B cell (primary cell): ENCODE measurements at regions not wholly inside any gene's neighbourhood (a gene's known extent, or its start where the extent isn't known, plus 50 kb on each side); places are given as distances from the start of the nearest gene placed in this dataset.

ENCODE experiments used
- ATAC-seq: fragments of 200-7000 bp; cut with Tn5 transposase; one replicate; pipeline ENCODE4 v1.10.0; 2021; ENCODE audit warnings: low read depth, mild to moderate bottlenecking, moderate number of reproducible peaks, moderate library complexity
- CTCF ChIA-PET: fragments of 350-600 bp; sonication (Branson Sonifier 250); formaldehyde crosslinking; loops from one replicate; lab custom pipeline; 2021; ENCODE audit warnings: antibody characterized with exemption, inconsistent platforms; lab: Charles Lee
- POLR2A ChIA-PET: fragments of 350-600 bp; sonication (Branson Sonifier 250); formaldehyde crosslinking; loops from one replicate; lab custom pipeline; 2021; ENCODE audit warnings: antibody characterized with exemption; lab: Charles Lee
- DNase-seq: peaks from one replicate; pipeline ENCODE4 v3.0.0; 2013
- H2AFZ ChIP-seq: 2 replicates; pipeline ENCODE4 v1.6.1; 2012; ENCODE audit warnings: mild to moderate bottlenecking, low read depth, low read length; ENCODE audit not compliant: insufficient read depth, poor library complexity, severe bottlenecking
- H3K27ac ChIP-seq, 2 donors: 1 replicate in 1 of 2; 2 replicates in 1 of 2; pipeline ENCODE4 v1.5.1; 2012 to 2013; ENCODE audit warnings: low read length in 2 of 2, mild to moderate bottlenecking in 2 of 2, moderate library complexity in 1 of 2
- H3K27me3 ChIP-seq, 4 experiments: fragments of 200-600 bp in 1 of 4; sonication (generic) in 1 of 4; replicated peaks in 1 of 4; 1 replicate in 2 of 4; 2 replicates in 2 of 4; pipeline versions ENCODE4 v1.6.1 to v1.7.0; 2013 to 2016; ENCODE audit warnings: low read length in 3 of 4, mild to moderate bottlenecking in 2 of 4, mixed read lengths in 1 of 4, moderate library complexity in 1 of 4; ENCODE audit not compliant: insufficient read depth in 4 of 4, control insufficient read depth in 3 of 4; ENCODE audit errors: control extremely low read depth in 1 of 4
- H3K36me3 ChIP-seq, 2 experiments: replicated peaks in 1 of 2; 1 replicate in 1 of 2; 2 replicates in 1 of 2; pipeline versions ENCODE4 v1.6.1 to v1.7.1; 2013; ENCODE audit warnings: low read length in 1 of 2; ENCODE audit not compliant: insufficient read depth in 2 of 2, control insufficient read depth in 1 of 2; ENCODE audit errors: control extremely low read depth in 1 of 2, extremely low read depth in 1 of 2
- H3K4me1 ChIP-seq, 2 donors: fragments of 200-600 bp in 1 of 2; sonication (generic) in 1 of 2; 1 replicate in 1 of 2; 2 replicates in 1 of 2; pipeline versions ENCODE4 v1.5.1 to v1.6.1; 2013 to 2017; ENCODE audit warnings: low read length in 2 of 2; ENCODE audit not compliant: control insufficient read depth in 2 of 2, insufficient read depth in 2 of 2
- H3K4me2 ChIP-seq: replicated peaks from 2 replicates; pipeline ENCODE3; 2012; ENCODE audit warnings: mild to moderate bottlenecking, low read depth, low read length; ENCODE audit not compliant: poor library complexity, severe bottlenecking
- H3K4me3 ChIP-seq, 5 experiments: fragments of 200-600 bp in 1 of 5; sonication (generic) in 1 of 5; 1 replicate in 3 of 5; 2 replicates in 2 of 5; pipeline versions ENCODE4 v1.5.1 to v1.7.0; 2011 to 2016; ENCODE audit warnings: low read length in 4 of 5, mild to moderate bottlenecking in 4 of 5, low read depth in 2 of 5, control low read depth in 1 of 5, moderate library complexity in 1 of 5; ENCODE audit not compliant: insufficient read depth in 1 of 5; ENCODE audit errors: control extremely low read depth in 1 of 5, extremely low read depth in 1 of 5
- H3K79me2 ChIP-seq: fragments of 200-600 bp; sonication (generic); one replicate; pipeline ENCODE4 v1.6.0; 2016; ENCODE audit warnings: low read length; ENCODE audit not compliant: control insufficient read depth, insufficient read depth
- H3K9ac ChIP-seq: fragments of 200-600 bp; sonication (generic); 2 replicates; pipeline ENCODE4 v1.6.1; 2017; ENCODE audit warnings: mild to moderate bottlenecking, low read length, moderate library complexity
- H3K9me3 ChIP-seq, 3 donors: one replicate each; pipeline versions ENCODE4 v1.6.1 to v1.7.1; 2013; ENCODE audit warnings: low read length in 2 of 3; ENCODE audit not compliant: control insufficient read depth in 2 of 3, insufficient read depth in 1 of 3; ENCODE audit errors: control extremely low read depth in 1 of 3
- H4K20me1 ChIP-seq: 2 replicates; pipeline ENCODE4 v1.6.0; 2012; ENCODE audit warnings: mild to moderate bottlenecking, low read length; ENCODE audit not compliant: insufficient read depth, control insufficient read depth, poor library complexity, severe bottlenecking
- H3K27ac Mint-ChIP-seq: one replicate; pipeline ENCODE4 v1.8.0; 2021; ENCODE audit warnings: mixed read lengths
- H3K27me3 Mint-ChIP-seq: one replicate; pipeline ENCODE4 v1.8.0; 2021; ENCODE audit warnings: mixed read lengths
- H3K4me1 Mint-ChIP-seq: one replicate; pipeline ENCODE4 v1.8.0; 2021; ENCODE audit warnings: mixed read lengths
- H3K4me3 Mint-ChIP-seq: one replicate; pipeline ENCODE4 v1.8.0; 2021; ENCODE audit warnings: mixed read lengths
- H3K9me3 Mint-ChIP-seq: one replicate; pipeline ENCODE4 v1.8.0; 2022; ENCODE audit warnings: mixed read lengths; ENCODE audit not compliant: insufficient read depth
- CTCF ChIP-seq: fragments of 200-600 bp; IDR thresholded peaks from one replicate; pipeline ENCODE4 v1.8.0; 2022; ENCODE audit warnings: antibody characterized with exemption, mild to moderate bottlenecking
- EZH2 ChIP-seq: IDR thresholded peaks from 2 replicates; pipeline ENCODE4 v1.6.1; 2012; ENCODE audit warnings: borderline replicate concordance, low read depth, mild to moderate bottlenecking, moderate library complexity, low read length; ENCODE audit not compliant: insufficient read depth, poor library complexity, severe bottlenecking
- WGBS: methylation state at CpG from one replicate; pipeline ENCODE4 v1.1.5; 2013; ENCODE audit warnings: missing lambda C conversion rate; ENCODE audit not compliant: insufficient coverage; 5-methylcytosine and 5-hydroxymethylcytosine counted together
- intact Hi-C: fragments of 100-400 bp; cut with micrococcal nuclease; formaldehyde crosslinking; loops from one replicate; pipeline ENCODE4 v1.10.0; 2022

- no peaks in the 10 kb centered on the region for H3K4me1 Mint-ChIP-seq
- DNase-seq, result no peak
- Histone ChIP-seq H3K27ac (no peak overlapping the region), H3K4me3 (no peak overlapping the region), H3K27me3 (no peaks in the 10 kb centered on the region), H3K9me3 (no peaks in the 10 kb centered on the region), H3K4me2 (no peak overlapping the region), H3K9ac (no peak overlapping the region), H3K36me3 (no peaks in the 10 kb centered on the region), H2AFZ (no peak overlapping the region), H4K20me1 (no peaks in the 10 kb centered on the region), H3K4me1 (no peaks in the 10 kb centered on the region), H3K79me2 (no peaks in the 10 kb centered on the region)
- intact Hi-C loops, result no loop called here
- no peak for ATAC-seq
- WGBS, result 87% methylated on average over 6 of the region's 6 CpGs
- no peak for TF ChIP-seq CTCF
- TF ChIP-seq EZH2, result no peak
- no peak overlapping the region for H3K27ac Mint-ChIP-seq
- POLR2A ChIA-PET, result no interaction called here
- H3K9me3 Mint-ChIP-seq, result no peaks in the 10 kb centered on the region
- no peaks in the 10 kb centered on the region for H3K27me3 Mint-ChIP-seq
- CTCF ChIA-PET, result no interaction called here
- no peak overlapping the region for H3K4me3 Mint-ChIP-seq
Measured at GRCh38 chr5:175261037-175261436, 182.9 kb downstream of the DRD1 start.

- H3K36me3 ChIP-seq, result no peaks in the 10 kb centered on the region
- no peaks in the 10 kb centered on the region for H3K79me2 ChIP-seq
- ATAC-seq (no peak), DNase-seq (no peak)
- intact Hi-C loops, result no loop called here
- no peaks in the 10 kb centered on the region for H4K20me1 ChIP-seq
- Mint-ChIP-seq H3K4me1 (no peaks in the 10 kb centered on the region), H3K27me3 (no peaks in the 10 kb centered on the region), H3K27ac (no peak overlapping the region), H3K9me3 (no peaks in the 10 kb centered on the region), H3K4me3 (no peak overlapping the region)
- no peak overlapping the region for H3K4me3 ChIP-seq
- no peak overlapping the region for H3K4me2 ChIP-seq
- POLR2A ChIA-PET, result no interaction called here
- no peaks in the 10 kb centered on the region for H3K4me1 ChIP-seq
- no peak overlapping the region for H3K9ac ChIP-seq
- WGBS, result no CpG with 5 or more reads among the region's 1 CpG
- H3K27me3 ChIP-seq, result no peaks in the 10 kb centered on the region
- TF ChIP-seq EZH2 (no peak), CTCF (no peak)
- H3K9me3 ChIP-seq, result no peaks in the 10 kb centered on the region
- CTCF ChIA-PET, result interaction anchor here (0.6 kb wide), 1 partner anchor 287 kb away, joined by 4 read pairs; no protein-coding TSS in a partner anchor
- H3K27ac ChIP-seq, result no peak overlapping the region
- H2AFZ ChIP-seq, result no peak overlapping the region
Measured at GRCh38 chr5:175257847-175258194, 186.2 kb downstream of the DRD1 start.
